K562 (cell line): ENCODE measurements at regions not wholly inside any gene's neighbourhood (a gene's known extent, or its start where the extent isn't known, plus 50 kb on each side); places are given as distances from the start of the nearest gene placed in this dataset.

Experiments used
- ATAC-seq: fragments of 200-7000 bp; cut with Tn5 transposase; 3 replicates; pipeline ENCODE4 v1.9.1; 2020; ENCODE audit warnings: moderate library complexity
- BruUV-seq: library from RNA; stranded (reverse); fragments of 400-500 nt; replicated peaks from 2 replicates; lab custom pipeline; 2021; lab: Mats Ljungman, UMichigan
- CTCF ChIA-PET: fragments of 300-600 bp; formaldehyde crosslinking; extraction: SDS; loops from one replicate; lab custom pipeline; 2021; ENCODE audit warnings: low intra/inter-chr PET ratio; lab: Yijun Ruan, JAX
- POLR2A ChIA-PET: fragments of 300-600, 350-650 bp; sonication (Branson Sonifier 250); formaldehyde crosslinking; extraction: SDS; loops from one replicate; lab custom pipeline; 2021; ENCODE audit warnings: antibody characterized with exemption, inconsistent platforms; lab: Yijun Ruan, JAX
- DNase-seq, 4 experiments: peaks; one replicate each; pipeline versions ENCODE4 v3.0.0 to v3.0.0-alpha.2; 2011 to 2018; ENCODE audit warnings: low spot score in 3 of 4, mixed read lengths in 3 of 4; ENCODE audit errors: extremely low read depth in 1 of 4
- FAIRE-seq: peaks from 2 replicates; lab custom pipeline; 2011; peaks lifted over from hg19 to GRCh38; lab: Jason Lieb, UNC
- H2AFZ ChIP-seq: 2 replicates; pipeline ENCODE4 v1.6.0; 2011; ENCODE audit warnings: low read depth, low read length, control low read depth, inconsistent platforms
- H3K27ac ChIP-seq: fragments of 200-600 bp; 3 replicates; pipeline ENCODE4 v1.8.0; 2011; ENCODE audit warnings: low read depth, mild to moderate bottlenecking, control low read depth, inconsistent platforms, low read length, moderate library complexity, mixed read lengths; ENCODE audit errors: extremely low read depth
- H3K27me3 ChIP-seq, 2 experiments: fragments of 300-600 bp in 1 of 2; 2 replicates in 1 of 2; 3 replicates in 1 of 2; pipeline versions ENCODE4 v1.6.0 to v1.8.0; 2011; ENCODE audit warnings: inconsistent platforms in 2 of 2, low read length in 2 of 2, mild to moderate bottlenecking in 1 of 2, mixed read lengths in 1 of 2, moderate library complexity in 1 of 2; ENCODE audit not compliant: control insufficient read depth in 2 of 2, insufficient read depth in 2 of 2
- H3K36me3 ChIP-seq: fragments of 300-600 bp; 3 replicates; pipeline ENCODE4 v1.8.0; 2011; ENCODE audit warnings: mild to moderate bottlenecking, low read length, inconsistent platforms; ENCODE audit not compliant: control insufficient read depth, insufficient read depth
- H3K4me1 ChIP-seq, 2 experiments: fragments of 200-600 bp in 1 of 2; replicated peaks in 1 of 2; 2 replicates in 1 of 2; 3 replicates in 1 of 2; pipeline versions ENCODE4 v1.5.1 to v1.8.0; 2011; ENCODE audit warnings: inconsistent platforms in 2 of 2, low read length in 2 of 2, mild to moderate bottlenecking in 1 of 2, mixed read lengths in 1 of 2, moderate library complexity in 1 of 2; ENCODE audit not compliant: control insufficient read depth in 2 of 2, insufficient read depth in 2 of 2
- H3K4me2 ChIP-seq: 2 replicates; pipeline ENCODE4 v1.6.1; 2011; ENCODE audit warnings: low read length, control low read depth, inconsistent platforms, mixed read lengths; ENCODE audit not compliant: insufficient read depth
- H3K4me3 ChIP-seq: fragments of 200-600 bp; sonication (generic), shearing (Covaris generic); 2 replicates; pipeline ENCODE4 v1.5.1; 2016; ENCODE audit warnings: control low read depth, inconsistent platforms
- H3K79me2 ChIP-seq: fragments of 200-600 bp; 3 replicates; pipeline ENCODE4 v1.8.0; 2011; ENCODE audit warnings: low read length, inconsistent platforms; ENCODE audit not compliant: control insufficient read depth, insufficient read depth
- H3K9ac ChIP-seq, 2 experiments: 2 replicates each; pipeline versions ENCODE4 v1.6.0 to v1.6.1; 2011; ENCODE audit warnings: low read depth in 2 of 2, low read length in 2 of 2, control low read depth in 1 of 2, inconsistent platforms in 1 of 2, mild to moderate bottlenecking in 1 of 2, mixed read lengths in 1 of 2; ENCODE audit not compliant: insufficient read depth in 1 of 2
- H3K9me1 ChIP-seq: one replicate; pipeline ENCODE4 v1.6.0; 2011; ENCODE audit warnings: inconsistent platforms, mild to moderate bottlenecking, low read length, moderate library complexity; ENCODE audit not compliant: control insufficient read depth, insufficient read depth
- H3K9me3 ChIP-seq: replicated peaks from 2 replicates; pipeline ENCODE4 v1.5.1; 2011; ENCODE audit warnings: low read depth, low read length, inconsistent platforms; ENCODE audit not compliant: control insufficient read depth, insufficient read depth
- H4K20me1 ChIP-seq: replicated peaks from 2 replicates; pipeline ENCODE4 v1.6.1; 2011; ENCODE audit warnings: low read length, inconsistent platforms, mixed read lengths; ENCODE audit not compliant: control insufficient read depth, insufficient read depth
- ATF6 ChIP-seq: sonication (generic); formaldehyde crosslinking; IDR thresholded peaks from 2 replicates; pipeline ENCODE4 v1.4.0; 2020; ENCODE audit warnings: mild to moderate bottlenecking, missing genetic modification reagents
- FOSL1 ChIP-seq: fragments of 200-800 bp; sonication (Bioruptor generic); conservative IDR thresholded peaks from 2 replicates; pipeline ENCODE4 v1.6.1; 2016; ENCODE audit warnings: missing genetic modification characterization, missing compliant biosample characterization
- HLTF ChIP-seq: fragments of 450-650 bp; IDR thresholded peaks from 2 replicates; pipeline ENCODE4 v1.6.1; 2016
- MTA3 ChIP-seq: fragments of 450-650 bp; formaldehyde crosslinking; IDR thresholded peaks from 2 replicates; pipeline ENCODE4 v1.6.1; 2017; ENCODE audit warnings: mild to moderate bottlenecking, borderline replicate concordance
- NR2C2 ChIP-seq, 2 experiments: fragments of 200-800 bp in 1 of 2; sonication (Bioruptor generic) in 1 of 2; sonication (generic) in 1 of 2; formaldehyde crosslinking in 1 of 2; IDR thresholded peaks; 2 replicates each; pipeline versions ENCODE4 v1.6.1 to v1.8.0; 2016 to 2022; ENCODE audit warnings: mild to moderate bottlenecking in 1 of 2, missing compliant biosample characterization in 1 of 2, missing genetic modification characterization in 1 of 2, missing genetic modification reagents in 1 of 2
- SMAD4 ChIP-seq: fragments of 250-450 bp; sonication (Bioruptor Pico); conservative IDR thresholded peaks from 2 replicates; pipeline ENCODE4 v1.8.0; 2021; ENCODE audit warnings: inconsistent platforms, mild to moderate bottlenecking, moderate library complexity
- ZNF165 ChIP-seq: fragments of 250-450 bp; sonication (Bioruptor Pico); IDR thresholded peaks from 2 replicates; pipeline ENCODE4 v1.4.0; 2020; ENCODE audit warnings: borderline replicate concordance
- WGBS: fragments of 100-300 bp; shearing (Covaris generic); methylation state at CpG from one replicate; pipeline ENCODE4 v1.1.6; 2016; ENCODE audit warnings: low coverage, mixed read lengths; ENCODE audit not compliant: insufficient coverage; ENCODE audit errors: missing lambda C conversion rate; 5-methylcytosine and 5-hydroxymethylcytosine counted together
- in situ Hi-C: fragments of 300-500 bp; cut with MboI; formaldehyde crosslinking; loops from 4 replicates; pipeline ENCODE4 v1.15.0; 2018; ENCODE audit warnings: inconsistent platforms, mixed read lengths
- intact Hi-C: fragments of 100-400 bp; cut with micrococcal nuclease; formaldehyde crosslinking; loops from 2 replicates; pipeline ENCODE4 v1.14.2; 2022
- TF ChIP-seq, protein P1 (sequence below), 2 experiments: fragments of 200-800 bp in 1 of 2; sonication (Bioruptor generic) in 1 of 2; sonication (generic) in 1 of 2; formaldehyde crosslinking in 1 of 2; IDR thresholded peaks in 1 of 2; conservative IDR thresholded peaks in 1 of 2; 2 replicates each; pipeline versions ENCODE4 v1.5.0 to v1.6.1; 2016 to 2020; ENCODE audit warnings: missing compliant biosample characterization in 1 of 2, missing genetic modification characterization in 1 of 2, missing genetic modification reagents in 1 of 2
- TF ChIP-seq, protein P2 (sequence below): fragments of 450-650 bp; conservative IDR thresholded peaks from 2 replicates; pipeline ENCODE4 v1.6.1; 2016; ENCODE audit warnings: missing genetic modification characterization, low read depth, mild to moderate bottlenecking, missing compliant biosample characterization, moderate library complexity
- TF ChIP-seq, protein P3 (sequence below): fragments of 250-450 bp; sonication (Bioruptor Pico); IDR thresholded peaks from 2 replicates; pipeline ENCODE4 v1.4.0; 2020

- no peak for FAIRE-seq
- Histone ChIP-seq H3K79me2 (peaks cover 12% of the 10 kb centered on the region; the same call in 1 of the 3 replicates), H3K4me2 (no peak overlapping the region), H3K4me1 (peaks cover 31 to 75% of the 10 kb centered on the region in 2 experiments), H4K20me1 (no peaks in the 10 kb centered on the region), H2AFZ (peak overlapping the region; percentile 75), H3K27ac (peak overlapping the region; percentile 43), H3K9me3 (no peaks in the 10 kb centered on the region), H3K27me3 (no peaks in the 10 kb centered on the region), H3K4me3 (no peak overlapping the region), H3K9ac (peak overlapping the region; percentile 50 to 79; a peak in 2 of 4 replicates), H3K9me1 (no peaks in the 10 kb centered on the region), H3K36me3 (no peaks in the 10 kb centered on the region)
- in situ Hi-C loops = no loop called here
- no TSS peak for BruUV-seq
- DNase-seq = no peak
- WGBS = 25% methylated on average over 3 of the region's 3 CpGs
- intact Hi-C loops = no loop called here
- ChIA-PET POLR2A (interaction anchor here (1.9 kb wide), 1 partner anchor 11 kb away, joined by 7 read pairs; no protein-coding TSS in a partner anchor), CTCF (no interaction called here)
- ATAC-seq = no peak
- TF ChIP-seq HLTF = no peak
- no peak for TF ChIP-seq NR2C2 (CRISPR knock-in tag; IDR thresholded peaks at IDR 0.05)
- no peak for TF ChIP-seq NR2C2 (tag; IDR thresholded peaks at IDR 0.05)
- peak; percentile 39; the same call in 1 of the 2 replicates for TF ChIP-seq MTA3
- TF ChIP-seq SMAD4 (CRISPR knock-in tag) = peak; percentile 52
- TF ChIP-seq, protein P1, sequence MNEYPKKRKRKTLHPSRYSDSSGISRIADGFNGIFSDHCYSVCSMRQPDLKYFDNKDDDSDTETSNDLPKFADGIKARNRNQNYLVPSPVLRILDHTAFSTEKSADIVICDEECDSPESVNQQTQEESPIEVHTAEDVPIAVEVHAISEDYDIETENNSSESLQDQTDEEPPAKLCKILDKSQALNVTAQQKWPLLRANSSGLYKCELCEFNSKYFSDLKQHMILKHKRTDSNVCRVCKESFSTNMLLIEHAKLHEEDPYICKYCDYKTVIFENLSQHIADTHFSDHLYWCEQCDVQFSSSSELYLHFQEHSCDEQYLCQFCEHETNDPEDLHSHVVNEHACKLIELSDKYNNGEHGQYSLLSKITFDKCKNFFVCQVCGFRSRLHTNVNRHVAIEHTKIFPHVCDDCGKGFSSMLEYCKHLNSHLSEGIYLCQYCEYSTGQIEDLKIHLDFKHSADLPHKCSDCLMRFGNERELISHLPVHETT (CRISPR knock-in tag; conservative IDR thresholded peaks at IDR 0.05 in 1 of 2, IDR thresholded peaks at IDR 0.05 in 1 of 2) = 0 out of 4 replicates have a peak, but pooled peaks of 1 of the 2 experiments have one; percentile 34
- TF ChIP-seq, protein P2, sequence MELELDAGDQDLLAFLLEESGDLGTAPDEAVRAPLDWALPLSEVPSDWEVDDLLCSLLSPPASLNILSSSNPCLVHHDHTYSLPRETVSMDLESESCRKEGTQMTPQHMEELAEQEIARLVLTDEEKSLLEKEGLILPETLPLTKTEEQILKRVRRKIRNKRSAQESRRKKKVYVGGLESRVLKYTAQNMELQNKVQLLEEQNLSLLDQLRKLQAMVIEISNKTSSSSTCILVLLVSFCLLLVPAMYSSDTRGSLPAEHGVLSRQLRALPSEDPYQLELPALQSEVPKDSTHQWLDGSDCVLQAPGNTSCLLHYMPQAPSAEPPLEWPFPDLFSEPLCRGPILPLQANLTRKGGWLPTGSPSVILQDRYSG (tag) = 0 out of 2 replicates have a peak, but pooled peaks have one; percentile 24
- TF ChIP-seq, protein P3, sequence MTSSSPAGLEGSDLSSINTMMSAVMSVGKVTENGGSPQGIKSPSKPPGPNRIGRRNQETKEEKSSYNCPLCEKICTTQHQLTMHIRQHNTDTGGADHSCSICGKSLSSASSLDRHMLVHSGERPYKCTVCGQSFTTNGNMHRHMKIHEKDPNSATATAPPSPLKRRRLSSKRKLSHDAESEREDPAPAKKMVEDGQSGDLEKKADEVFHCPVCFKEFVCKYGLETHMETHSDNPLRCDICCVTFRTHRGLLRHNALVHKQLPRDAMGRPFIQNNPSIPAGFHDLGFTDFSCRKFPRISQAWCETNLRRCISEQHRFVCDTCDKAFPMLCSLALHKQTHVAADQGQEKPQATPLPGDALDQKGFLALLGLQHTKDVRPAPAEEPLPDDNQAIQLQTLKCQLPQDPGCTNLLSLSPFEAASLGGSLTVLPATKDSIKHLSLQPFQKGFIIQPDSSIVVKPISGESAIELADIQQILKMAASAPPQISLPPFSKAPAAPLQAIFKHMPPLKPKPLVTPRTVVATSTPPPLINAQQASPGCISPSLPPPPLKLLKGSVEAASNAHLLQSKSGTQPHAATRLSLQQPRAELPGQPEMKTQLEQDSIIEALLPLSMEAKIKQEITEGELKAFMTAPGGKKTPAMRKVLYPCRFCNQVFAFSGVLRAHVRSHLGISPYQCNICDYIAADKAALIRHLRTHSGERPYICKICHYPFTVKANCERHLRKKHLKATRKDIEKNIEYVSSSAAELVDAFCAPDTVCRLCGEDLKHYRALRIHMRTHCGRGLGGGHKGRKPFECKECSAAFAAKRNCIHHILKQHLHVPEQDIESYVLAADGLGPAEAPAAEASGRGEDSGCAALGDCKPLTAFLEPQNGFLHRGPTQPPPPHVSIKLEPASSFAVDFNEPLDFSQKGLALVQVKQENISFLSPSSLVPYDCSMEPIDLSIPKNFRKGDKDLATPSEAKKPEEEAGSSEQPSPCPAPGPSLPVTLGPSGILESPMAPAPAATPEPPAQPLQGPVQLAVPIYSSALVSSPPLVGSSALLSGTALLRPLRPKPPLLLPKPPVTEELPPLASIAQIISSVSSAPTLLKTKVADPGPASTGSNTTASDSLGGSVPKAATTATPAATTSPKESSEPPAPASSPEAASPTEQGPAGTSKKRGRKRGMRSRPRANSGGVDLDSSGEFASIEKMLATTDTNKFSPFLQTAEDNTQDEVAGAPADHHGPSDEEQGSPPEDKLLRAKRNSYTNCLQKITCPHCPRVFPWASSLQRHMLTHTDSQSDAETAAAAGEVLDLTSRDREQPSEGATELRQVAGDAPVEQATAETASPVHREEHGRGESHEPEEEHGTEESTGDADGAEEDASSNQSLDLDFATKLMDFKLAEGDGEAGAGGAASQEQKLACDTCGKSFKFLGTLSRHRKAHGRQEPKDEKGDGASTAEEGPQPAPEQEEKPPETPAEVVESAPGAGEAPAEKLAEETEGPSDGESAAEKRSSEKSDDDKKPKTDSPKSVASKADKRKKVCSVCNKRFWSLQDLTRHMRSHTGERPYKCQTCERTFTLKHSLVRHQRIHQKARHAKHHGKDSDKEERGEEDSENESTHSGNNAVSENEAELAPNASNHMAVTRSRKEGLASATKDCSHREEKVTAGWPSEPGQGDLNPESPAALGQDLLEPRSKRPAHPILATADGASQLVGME = peak; percentile 65; the same call in 1 of the 2 replicates
- no peak for TF ChIP-seq FOSL1 (tag)
- no peak for TF ChIP-seq ATF6 (CRISPR knock-in tag)
- 0 out of 2 replicates have a peak, but pooled peaks have one; percentile 21 for TF ChIP-seq ZNF165 (CRISPR knock-in tag)
Observed at GRCh38 chr11:86156397-86156955, 87.6 kb upstream of the PICALM start.
